Neural progenitor cell (in vitro differentiated cells): ENCODE measurements at regions not wholly inside any gene's neighbourhood (a gene's known extent, or its start where the extent isn't known, plus 50 kb on each side); places are given as distances from the start of the nearest gene placed in this dataset.

Experiments used
- DNase-seq: peaks from one replicate; pipeline ENCODE4 v3.0.0-alpha.2; 2016; ENCODE audit warnings: low spot score
- H2AFZ ChIP-seq: fragments of 200-600 bp; sonication (generic); replicated peaks from 2 replicates; pipeline ENCODE4 v1.6.1; 2016; ENCODE audit warnings: antibody characterized with exemption
- H3F3A ChIP-seq: fragments of 200-600 bp; sonication (generic); 2 replicates; pipeline ENCODE4 v1.6.1; 2016; ENCODE audit warnings: antibody characterized with exemption, low read depth
- H3K27ac ChIP-seq: fragments of 200-600 bp; sonication (generic); 2 replicates; pipeline ENCODE4 v1.5.1; 2016; ENCODE audit warnings: mild to moderate bottlenecking
- H3K27me3 ChIP-seq: fragments of 200-600 bp; sonication (generic); 2 replicates; pipeline ENCODE4 v1.6.1; 2016; ENCODE audit warnings: mild to moderate bottlenecking, moderate library complexity
- H3K36me3 ChIP-seq: fragments of 200-600 bp; sonication (generic); 2 replicates; pipeline ENCODE4 v1.5.1; 2016
- H3K4me1 ChIP-seq: fragments of 200-600 bp; sonication (generic); 2 replicates; pipeline ENCODE4 v1.6.1; 2016; ENCODE audit warnings: mixed run types
- H3K4me2 ChIP-seq: fragments of 200-600 bp; sonication (generic); 2 replicates; pipeline ENCODE4 v1.6.1; 2016
- H3K4me3 ChIP-seq: fragments of 200-600 bp; sonication (generic); 2 replicates; pipeline ENCODE4 v1.5.1; 2016
- H3K79me2 ChIP-seq: fragments of 200-600 bp; sonication (generic); 2 replicates; pipeline ENCODE4 v1.6.1; 2016; ENCODE audit warnings: low read depth
- H3K9ac ChIP-seq: fragments of 200-600 bp; sonication (generic); 2 replicates; pipeline ENCODE4 v1.6.1; 2016
- H3K9me3 ChIP-seq: fragments of 200-600 bp; sonication (generic); 2 replicates; pipeline ENCODE4 v1.5.1; 2016; ENCODE audit warnings: low read depth
- H4K20me1 ChIP-seq: fragments of 200-600 bp; sonication (generic); 2 replicates; pipeline ENCODE4 v1.6.1; 2016; ENCODE audit warnings: low read depth
- H3K27ac Mint-ChIP-seq: 3 replicates; pipeline ENCODE4 v1.8.0; 2021; ENCODE audit warnings: mixed read lengths
- H3K27me3 Mint-ChIP-seq: 2 replicates; pipeline ENCODE4 v1.8.0; 2022; ENCODE audit warnings: low read depth, mild to moderate bottlenecking, inconsistent platforms, moderate library complexity, mixed read lengths; ENCODE audit not compliant: insufficient read depth
- H3K36me3 Mint-ChIP-seq: 3 replicates; pipeline ENCODE4 v1.8.0; 2021; ENCODE audit warnings: mixed read lengths
- H3K4me1 Mint-ChIP-seq: 3 replicates; pipeline ENCODE4 v1.8.0; 2021; ENCODE audit warnings: mixed read lengths
- H3K4me3 Mint-ChIP-seq: 3 replicates; pipeline ENCODE4 v1.8.0; 2021; ENCODE audit warnings: mild to moderate bottlenecking, moderate library complexity, mixed read lengths
- H3K9me3 Mint-ChIP-seq: 3 replicates; pipeline ENCODE4 v1.8.0; 2020; ENCODE audit warnings: mixed read lengths
- CTCF ChIP-seq: fragments of 200-600 bp; sonication (generic); IDR thresholded peaks from 2 replicates; pipeline ENCODE4 v1.5.1; 2017; ENCODE audit warnings: antibody characterized with exemption, mild to moderate bottlenecking
- EZH2 ChIP-seq: fragments of 200-600 bp; sonication (generic); IDR thresholded peaks from 2 replicates; pipeline ENCODE4 v1.6.1; 2017; ENCODE audit warnings: antibody characterized with exemption, mild to moderate bottlenecking, moderate library complexity
- EZH2phosphoT487 ChIP-seq: fragments of 200-600 bp; sonication (generic); IDR thresholded peaks from 2 replicates; pipeline ENCODE4 v1.6.1; 2017; ENCODE audit warnings: antibody characterized with exemption

DNA sequence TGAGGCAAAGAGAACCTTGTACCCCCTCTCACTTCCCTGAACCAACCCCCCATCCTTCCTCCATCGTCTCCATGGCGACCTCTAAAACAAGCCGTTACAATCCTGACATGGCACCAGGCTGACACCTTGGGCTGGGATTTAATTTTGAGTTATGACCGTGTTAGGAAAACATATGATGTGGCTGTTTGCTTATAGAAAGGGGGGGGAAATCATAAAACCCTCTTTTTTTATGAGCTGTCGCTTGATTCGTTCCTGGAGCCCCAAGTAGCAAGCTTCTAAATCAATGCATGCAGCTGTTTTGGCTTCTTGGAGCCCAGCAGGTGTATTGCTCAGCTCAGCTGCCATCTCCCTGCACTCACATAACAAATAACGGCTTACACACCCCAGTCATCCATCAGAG, 301.2 kb upstream of the SPAG17 start:
- Histone ChIP-seq H3K36me3 (no peaks in the 10 kb centered on the region), H3K4me2 (peak overlapping the region; percentile 58), H3K79me2 (no peaks in the 10 kb centered on the region), H3K27ac (peak overlapping the region; percentile 48), H3K4me3 (no peak overlapping the region), H2AFZ (peak overlapping the region; percentile 66), H4K20me1 (no peaks in the 10 kb centered on the region), H3K9me3 (no peaks in the 10 kb centered on the region), H3F3A (peaks cover 10% of the 10 kb centered on the region), H3K9ac (no peak overlapping the region), H3K27me3 (no peaks in the 10 kb centered on the region), H3K4me1 (peaks cover 17% of the 10 kb centered on the region)
- no peak overlapping the region for H3K4me3 Mint-ChIP-seq
- no peaks in the 10 kb centered on the region for H3K36me3 Mint-ChIP-seq
- no peak overlapping the region for H3K27ac Mint-ChIP-seq
- DNase-seq, result peak; percentile 45
- H3K4me1 Mint-ChIP-seq, result peaks cover 10% of the 10 kb centered on the region
- no peaks in the 10 kb centered on the region for H3K27me3 Mint-ChIP-seq
- no peaks in the 10 kb centered on the region for H3K9me3 Mint-ChIP-seq
- TF ChIP-seq EZH2phosphoT487 (no peak), EZH2 (no peak), CTCF (no peak)

DNA sequence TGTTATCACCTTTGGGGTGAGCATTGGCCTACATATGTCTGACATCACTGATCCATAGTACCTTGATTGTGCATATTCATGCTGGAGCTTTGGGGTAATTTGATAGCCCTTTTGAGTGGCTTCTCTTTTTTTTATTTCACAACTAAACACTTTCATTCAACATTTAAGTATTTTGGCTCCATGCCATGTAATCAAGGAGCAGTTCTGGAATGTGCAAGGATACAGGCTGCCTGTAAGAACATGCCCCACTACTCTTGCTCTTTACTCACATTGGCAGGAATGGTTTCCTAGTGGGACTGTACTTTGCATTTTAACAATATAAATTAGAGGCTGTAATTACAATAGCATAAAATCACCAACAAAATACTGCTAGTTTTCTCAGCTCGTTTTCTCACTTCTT, 300.7 kb upstream of the SPAG17 start:
- Histone ChIP-seq H3F3A (peaks cover 10% of the 10 kb centered on the region), H4K20me1 (no peaks in the 10 kb centered on the region), H3K36me3 (no peaks in the 10 kb centered on the region), H3K9ac (no peak overlapping the region), H3K27me3 (no peaks in the 10 kb centered on the region), H3K79me2 (no peaks in the 10 kb centered on the region), H3K4me1 (peaks cover 17% of the 10 kb centered on the region), H3K4me3 (no peak overlapping the region), H2AFZ (peak overlapping the region; percentile 5), H3K9me3 (no peaks in the 10 kb centered on the region), H3K27ac (no peak overlapping the region), H3K4me2 (peak overlapping the region; percentile 58)
- Mint-ChIP-seq H3K27ac (no peak overlapping the region), H3K9me3 (no peaks in the 10 kb centered on the region), H3K36me3 (no peaks in the 10 kb centered on the region), H3K4me1 (peaks cover 10% of the 10 kb centered on the region), H3K27me3 (no peaks in the 10 kb centered on the region), H3K4me3 (no peak overlapping the region)
- TF ChIP-seq EZH2 (no peak), CTCF (no peak), EZH2phosphoT487 (no peak)
- no peak for DNase-seq

DNA sequence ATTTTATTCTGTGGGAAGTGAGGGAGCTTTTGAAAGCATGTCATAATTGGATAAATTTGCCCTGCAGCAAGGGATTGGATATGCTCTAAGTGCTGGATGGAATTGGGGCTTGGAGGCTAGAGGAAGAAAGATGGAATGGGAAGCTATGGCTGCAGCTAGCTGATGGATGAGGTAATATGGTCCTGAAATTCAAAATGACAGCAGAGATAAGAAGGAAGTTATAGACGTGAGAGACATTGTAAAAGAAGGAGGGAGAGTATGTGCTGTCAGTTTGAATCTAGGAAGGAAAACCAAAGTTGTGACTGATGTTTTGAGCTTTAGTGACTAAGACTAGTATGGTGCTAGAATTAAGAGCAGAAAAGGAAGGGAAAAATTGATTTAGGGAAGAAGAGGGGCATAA, 299.9 kb upstream of the SPAG17 start:
- peaks cover 10% of the 10 kb centered on the region for H3K4me1 Mint-ChIP-seq

More for the DNA sequence above, 299.9 kb upstream of the SPAG17 start:
- Histone ChIP-seq H3K36me3 (no peaks in the 10 kb centered on the region), H3K27me3 (no peaks in the 10 kb centered on the region), H4K20me1 (no peaks in the 10 kb centered on the region), H3K27ac (no peak overlapping the region), H2AFZ (no peak overlapping the region), H3F3A (peaks cover 10% of the 10 kb centered on the region), H3K9me3 (no peaks in the 10 kb centered on the region), H3K79me2 (no peaks in the 10 kb centered on the region), H3K4me1 (peaks cover 17% of the 10 kb centered on the region), H3K4me3 (no peak overlapping the region), H3K4me2 (no peak overlapping the region), H3K9ac (no peak overlapping the region)
- Mint-ChIP-seq H3K27me3 (no peaks in the 10 kb centered on the region), H3K9me3 (no peaks in the 10 kb centered on the region), H3K36me3 (no peaks in the 10 kb centered on the region), H3K27ac (no peak overlapping the region), H3K4me3 (no peak overlapping the region)
- DNase-seq, result no peak
- no peak for TF ChIP-seq CTCF
- no peak for TF ChIP-seq EZH2phosphoT487
- TF ChIP-seq EZH2, result no peak
